GM12891 (cell line): ENCODE measurements at regions not wholly inside any gene's neighbourhood (a gene's known extent, or its start where the extent isn't known, plus 50 kb on each side); places are given as distances from the start of the nearest gene placed in this dataset.

Experiments
- DNase-seq: peaks from one replicate; pipeline ENCODE4 v3.0.0; 2011; ENCODE audit warnings: low spot score; ENCODE audit not compliant: insufficient read length
- FAIRE-seq: peaks from 2 replicates; lab custom pipeline; 2011; peaks lifted over from hg19 to GRCh38; lab: Jason Lieb, UNC
- PAX5 ChIP-seq: IDR thresholded peaks from 2 replicates; pipeline ENCODE4 v1.6.1; 2011; ENCODE audit warnings: low read length, moderate library complexity, mild to moderate bottlenecking; ENCODE audit not compliant: insufficient read depth, severe bottlenecking
- POLR2A ChIP-seq: IDR thresholded peaks from 2 replicates; pipeline ENCODE4 v1.6.1; 2011; ENCODE audit warnings: low read depth, low read length, control low read depth
- POLR2AphosphoS5 ChIP-seq: IDR thresholded peaks from 2 replicates; pipeline ENCODE4 v1.6.1; 2011; ENCODE audit warnings: low read depth, low read length, control low read depth
- POU2F2 ChIP-seq: IDR thresholded peaks from 2 replicates; pipeline ENCODE4 v1.6.1; 2011; ENCODE audit warnings: low read depth, mild to moderate bottlenecking, control low read depth, low read length, moderate library complexity
- SPI1 ChIP-seq: IDR thresholded peaks from 2 replicates; pipeline ENCODE4 v1.6.1; 2011; ENCODE audit warnings: low read depth, low read length, control low read depth
- TAF1 ChIP-seq: IDR thresholded peaks from 2 replicates; pipeline ENCODE4 v1.6.1; 2011; ENCODE audit warnings: low read depth, low read length, control low read depth

GRCh38 chr2:157032017-157032416 lies 225.5 kb upstream of the GALNT5 start:
- TF ChIP-seq POLR2AphosphoS5 = no peak
- TF ChIP-seq SPI1 = no peak
- no peak for TF ChIP-seq TAF1
- no peak for TF ChIP-seq POU2F2
- TF ChIP-seq POLR2A = no peak
- TF ChIP-seq PAX5 = no peak
- no peak for DNase-seq
- no peak for FAIRE-seq

GRCh38 chr2:157036726-157037125 lies 220.8 kb upstream of the GALNT5 start:
- FAIRE-seq (no peak), DNase-seq (no peak)
- TF ChIP-seq PAX5 (no peak), TAF1 (no peak), POLR2A (no peak), POU2F2 (no peak), SPI1 (no peak), POLR2AphosphoS5 (no peak)

GRCh38 chr2:157043786-157044185 lies 213.7 kb upstream of the GALNT5 start:
- FAIRE-seq = no peak
- DNase-seq = no peak
- TF ChIP-seq TAF1 (no peak), POLR2A (no peak), POLR2AphosphoS5 (no peak)

- FAIRE-seq (no peak), DNase-seq (no peak)
- no peak for TF ChIP-seq POLR2A
- no peak for TF ChIP-seq SPI1
- TF ChIP-seq TAF1 = no peak
- no peak for TF ChIP-seq POU2F2
- no peak for TF ChIP-seq POLR2AphosphoS5
- no peak for TF ChIP-seq PAX5
Observed at GRCh38 chr2:157046396-157046795, 211.1 kb upstream of the GALNT5 start.

- no peak for FAIRE-seq
- no peak for DNase-seq
- TF ChIP-seq POLR2AphosphoS5 = no peak
- TF ChIP-seq POLR2A = no peak
- TF ChIP-seq SPI1 = no peak
- TF ChIP-seq TAF1 = no peak
- TF ChIP-seq POU2F2 = no peak
- TF ChIP-seq PAX5 = no peak
Observed at GRCh38 chr2:157052685-157053224, 204.8 kb upstream of the GALNT5 start.

GRCh38 chr2:157053876-157054275 lies 203.6 kb upstream of the GALNT5 start:
- FAIRE-seq (no peak), DNase-seq (no peak)
- no peak for TF ChIP-seq PAX5
- TF ChIP-seq POLR2A = no peak
- no peak for TF ChIP-seq TAF1
- no peak for TF ChIP-seq POU2F2
- no peak for TF ChIP-seq SPI1
- no peak for TF ChIP-seq POLR2AphosphoS5

GRCh38 chr2:157055660-157056199 lies 201.8 kb upstream of the GALNT5 start:
- DNase-seq (no peak), FAIRE-seq (no peak)
- TF ChIP-seq POU2F2 = no peak
- TF ChIP-seq POLR2AphosphoS5 = no peak
- TF ChIP-seq POLR2A = no peak
- TF ChIP-seq TAF1 = no peak
- no peak for TF ChIP-seq PAX5
- no peak for TF ChIP-seq SPI1

- DNase-seq (no peak), FAIRE-seq (no peak)
Observed at GRCh38 chr2:157056200-157056676, 201.3 kb upstream of the GALNT5 start.

GRCh38 chr2:157058161-157058560 lies 199.3 kb upstream of the GALNT5 start:
- DNase-seq = no peak
- FAIRE-seq = no peak

More at GRCh38 chr2:157056200-157056676, 201.3 kb upstream of the GALNT5 start:
- TF ChIP-seq POLR2AphosphoS5 (no peak), POU2F2 (no peak), POLR2A (no peak), PAX5 (no peak), SPI1 (no peak), TAF1 (no peak)

GRCh38 chr2:157059036-157059435 lies 198.5 kb upstream of the GALNT5 start:
- FAIRE-seq (no peak), DNase-seq (no peak)
- TF ChIP-seq TAF1 = no peak
- TF ChIP-seq SPI1 = peak; percentile 67
- no peak for TF ChIP-seq POLR2A

More at GRCh38 chr2:157058161-157058560, 199.3 kb upstream of the GALNT5 start:
- TF ChIP-seq PAX5 = no peak
- TF ChIP-seq POLR2A = no peak
- no peak for TF ChIP-seq TAF1
- TF ChIP-seq POLR2AphosphoS5 = no peak
- no peak for TF ChIP-seq POU2F2
- TF ChIP-seq SPI1 = no peak
